ENCODE measurements at regions not wholly inside any gene's neighbourhood (a gene's known extent, or its start where the extent isn't known, plus 50 kb on each side); places are given as distances from the start of the nearest gene placed in this dataset.
"Not testable (repeated sequence)": the region's sequence is repeated elsewhere in the genome, so short reads cannot be mapped to it uniquely, and the experiment has no call there.

DNA sequence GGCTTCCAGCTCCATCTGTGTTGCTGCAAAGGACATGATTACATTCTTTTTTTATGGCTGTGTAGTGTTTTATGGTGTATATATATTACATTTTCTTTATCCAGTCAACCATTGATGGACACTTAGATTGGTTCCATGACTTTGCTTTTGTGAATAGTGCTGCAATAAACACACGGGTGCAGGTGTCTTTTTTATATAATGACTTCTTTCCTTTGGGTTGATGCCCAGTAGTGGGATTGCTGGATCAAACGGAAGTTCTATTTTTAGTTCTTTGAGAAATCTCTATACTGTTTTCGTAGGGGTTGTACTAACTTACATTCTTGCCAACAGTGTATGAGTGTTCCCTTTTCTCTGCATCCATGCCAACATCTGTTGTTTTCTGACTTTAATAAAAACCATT is 189.7 kb downstream of the ACTR3B start:
- no peak for DNase-seq (ENCODE audit: low read depth in 2 of 2)

DNA sequence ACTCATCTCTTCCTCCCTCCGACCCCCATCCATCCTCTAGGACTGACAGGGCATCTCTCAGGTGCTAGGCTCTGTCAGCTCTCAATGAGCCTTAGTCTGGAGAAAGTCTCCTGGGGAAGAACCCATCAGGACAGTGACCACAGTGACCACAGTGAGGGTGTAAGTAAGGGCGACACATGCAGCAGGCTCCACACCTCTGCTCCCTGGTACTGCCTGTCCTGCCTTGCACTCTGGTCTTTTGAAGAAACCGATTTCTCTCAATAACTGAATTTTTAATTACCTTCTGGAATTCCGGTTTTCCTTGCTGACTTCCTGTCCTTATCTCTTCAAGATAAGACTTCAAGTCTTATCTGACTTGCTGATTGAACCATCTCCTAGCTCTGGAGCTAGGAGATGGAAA is 190.2 kb downstream of the ACTR3B start:
- no peak for DNase-seq (ENCODE audit: low read depth in 2 of 2)

DNA sequence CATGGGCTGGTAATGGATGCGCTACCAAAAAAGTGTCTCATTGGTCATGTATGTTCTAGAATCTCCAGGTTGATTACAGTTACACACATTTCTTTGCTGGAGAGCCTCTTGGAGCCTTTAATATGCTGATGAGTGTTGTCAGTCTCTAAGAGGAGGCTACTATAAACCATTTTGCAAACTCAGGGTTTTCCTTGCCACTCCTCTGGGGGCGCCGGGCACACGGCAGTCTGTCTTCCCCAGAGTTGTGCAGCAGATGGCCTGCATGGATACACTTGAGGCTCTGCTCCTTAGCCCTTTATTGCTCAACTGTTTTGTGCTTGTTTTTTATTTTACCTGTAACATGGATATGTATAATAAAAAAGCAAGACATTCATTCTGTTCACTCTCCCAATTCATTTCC is 196.5 kb downstream of the ACTR3B start:
- no peak for DNase-seq (ENCODE audit: low read depth in 2 of 2)

DNA sequence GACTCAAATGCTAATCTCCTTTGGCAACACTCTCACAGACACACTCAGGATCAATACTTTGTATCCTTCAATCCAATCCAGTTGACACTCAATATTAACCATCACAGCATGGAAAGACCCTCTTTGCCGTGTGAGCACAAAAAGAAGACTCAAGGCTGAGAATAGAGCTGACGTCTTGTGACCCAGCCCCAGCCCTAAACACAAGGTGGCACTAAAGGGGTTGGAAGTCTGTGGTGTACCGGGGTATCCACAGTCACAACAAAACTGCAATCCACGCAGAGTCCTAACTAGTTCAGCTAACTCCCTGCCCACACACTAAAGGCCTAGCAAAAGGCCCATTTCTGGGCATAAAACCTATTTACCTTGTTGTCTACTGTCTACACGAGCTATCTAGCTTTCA is 200.1 kb downstream of the ACTR3B start:
- DNase-seq (ENCODE audit: low read depth in 2 of 2) = no peak

DNA sequence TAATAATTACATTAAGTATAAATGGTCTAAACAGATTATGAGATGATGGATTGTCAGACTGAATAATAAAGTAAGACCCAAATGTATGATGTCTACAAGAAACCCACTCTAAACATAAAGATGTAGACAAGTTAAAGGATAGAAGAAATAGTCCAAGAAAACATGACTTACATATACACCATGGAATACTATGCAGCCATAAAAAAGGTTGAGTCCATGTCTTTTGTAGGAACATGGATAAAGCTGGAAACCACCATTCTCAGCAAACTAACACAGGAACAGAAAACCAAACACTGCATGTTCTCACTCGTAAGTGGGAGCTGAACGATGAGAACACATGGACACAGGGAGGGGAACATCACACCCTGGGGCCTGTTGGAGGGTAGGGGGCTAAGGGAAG is 202.2 kb downstream of the ACTR3B start:
- not testable (repeated sequence) for DNase-seq (ENCODE audit: low read depth in 2 of 2)

DNA sequence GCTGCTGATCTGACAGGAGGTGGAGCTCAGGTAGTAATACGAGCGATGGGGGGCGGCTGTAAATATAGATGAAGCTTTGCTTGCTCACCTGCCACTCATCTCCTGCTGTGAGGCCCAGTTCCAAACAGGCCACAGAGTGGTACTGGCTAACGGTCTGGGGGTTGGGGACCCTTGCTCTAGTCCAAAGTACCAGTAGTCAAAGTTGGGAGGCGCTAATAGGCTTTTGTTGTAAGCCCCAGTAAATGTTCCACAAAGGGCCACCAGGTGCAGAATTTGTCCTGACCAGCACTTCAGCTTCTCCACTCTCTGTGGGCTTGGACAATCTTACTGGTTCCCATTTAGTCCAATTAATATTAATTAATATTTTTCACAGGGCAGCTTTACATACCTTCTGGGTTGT is 206.6 kb downstream of the ACTR3B start:
- DNase-seq (ENCODE audit: low read depth in 2 of 2) = no peak

DNA sequence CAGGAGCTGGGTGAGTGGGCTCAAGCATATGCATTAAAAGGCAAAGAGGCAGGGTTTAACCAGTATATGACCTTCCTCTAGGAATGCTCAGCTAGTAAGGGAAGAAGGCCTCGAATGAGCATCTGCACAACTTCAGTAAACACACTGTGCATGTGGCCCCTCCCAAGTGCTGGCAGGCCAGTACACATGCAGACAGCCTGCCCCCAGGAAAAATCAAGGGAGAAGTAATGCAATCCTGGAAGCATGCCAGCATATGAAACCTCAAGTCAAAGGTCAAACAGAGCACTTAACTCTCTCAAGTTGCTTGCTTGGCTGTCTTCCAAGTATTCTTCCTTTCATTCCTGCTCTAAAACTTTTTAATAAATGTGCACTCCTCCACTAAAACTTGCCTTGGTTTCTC is 208.4 kb downstream of the ACTR3B start:
- no peak for DNase-seq (ENCODE audit: low read depth in 2 of 2)

DNA sequence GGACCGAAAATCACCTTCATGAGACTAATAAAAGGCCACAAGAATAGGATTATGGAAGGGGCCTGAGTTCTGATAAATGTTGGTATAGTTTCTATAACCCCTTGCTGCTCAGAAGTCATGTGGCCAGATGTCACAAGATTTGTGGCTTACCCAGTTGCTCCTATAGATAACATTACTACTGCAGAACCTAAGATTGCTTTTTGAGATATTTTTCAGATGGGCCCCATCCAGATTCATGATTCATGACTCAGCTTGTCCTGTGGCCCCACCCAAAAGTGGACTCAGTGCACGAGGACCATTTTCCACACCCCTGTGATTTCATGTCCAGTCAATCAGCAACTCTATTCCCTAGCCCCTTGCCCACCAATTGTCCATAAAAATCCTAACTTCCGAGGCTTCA is 209.0 kb downstream of the ACTR3B start:
- DNase-seq (ENCODE audit: low read depth in 2 of 2) = no peak

DNA sequence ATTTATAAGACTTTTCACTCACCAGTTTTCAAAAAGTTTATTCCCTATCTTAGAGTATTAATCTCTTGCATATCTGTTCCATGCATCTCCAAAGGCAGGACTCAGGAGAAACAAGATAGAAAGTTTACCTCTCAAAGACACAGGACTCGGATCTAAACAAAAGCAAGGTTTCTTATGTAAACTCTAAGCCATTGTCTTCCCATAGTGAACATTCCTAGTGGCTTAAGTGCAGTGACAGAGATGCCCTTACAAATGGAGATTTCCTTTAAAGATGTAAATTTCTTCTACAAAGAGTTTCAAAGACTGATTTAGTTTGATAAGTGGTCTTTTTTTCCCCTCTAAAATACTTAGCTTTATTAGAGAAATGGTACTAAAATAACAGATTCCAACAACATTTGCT is 209.8 kb downstream of the ACTR3B start:
- no peak for DNase-seq (ENCODE audit: low read depth in 2 of 2)

DNA sequence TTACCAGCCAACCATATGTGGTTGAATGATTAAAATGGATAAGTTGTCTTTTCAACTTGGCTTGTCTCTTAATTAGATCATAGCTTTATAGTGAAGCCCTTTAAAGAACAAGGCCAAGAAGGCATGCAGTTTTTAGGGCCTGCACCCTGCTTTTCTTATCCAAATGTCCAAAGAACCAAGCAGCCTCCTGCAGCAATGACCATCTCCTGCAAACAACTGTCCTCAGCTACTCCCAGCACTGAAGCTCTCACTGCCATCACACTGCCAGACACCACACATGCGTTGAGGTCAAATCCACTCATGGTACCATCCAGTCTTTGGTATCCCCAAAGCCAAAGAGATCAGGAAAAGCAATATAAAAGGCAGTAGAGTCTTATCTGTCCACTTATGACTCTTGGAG is 210.3 kb downstream of the ACTR3B start:
- no peak for DNase-seq (ENCODE audit: low read depth in 2 of 2)

DNA sequence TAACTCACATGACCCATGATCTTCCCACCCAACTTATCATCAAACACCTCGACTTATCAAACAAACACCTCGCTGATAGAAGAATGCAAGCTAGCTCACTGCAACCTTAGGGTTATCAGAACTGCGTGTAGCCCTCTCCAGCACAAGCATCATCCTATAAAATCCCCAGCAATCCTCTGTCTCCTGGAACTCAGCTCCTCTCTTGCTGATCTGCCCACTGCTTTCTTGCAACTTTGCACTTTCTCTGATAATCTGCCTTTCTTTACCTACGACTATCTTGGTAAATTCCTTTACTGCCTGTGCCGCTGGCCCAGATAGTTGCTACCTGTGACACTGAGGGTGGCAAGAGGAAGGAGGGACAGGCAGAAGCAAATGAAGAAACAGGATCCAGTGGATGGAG is 210.9 kb downstream of the ACTR3B start:
- DNase-seq (ENCODE audit: low read depth in 2 of 2) = no peak

DNA sequence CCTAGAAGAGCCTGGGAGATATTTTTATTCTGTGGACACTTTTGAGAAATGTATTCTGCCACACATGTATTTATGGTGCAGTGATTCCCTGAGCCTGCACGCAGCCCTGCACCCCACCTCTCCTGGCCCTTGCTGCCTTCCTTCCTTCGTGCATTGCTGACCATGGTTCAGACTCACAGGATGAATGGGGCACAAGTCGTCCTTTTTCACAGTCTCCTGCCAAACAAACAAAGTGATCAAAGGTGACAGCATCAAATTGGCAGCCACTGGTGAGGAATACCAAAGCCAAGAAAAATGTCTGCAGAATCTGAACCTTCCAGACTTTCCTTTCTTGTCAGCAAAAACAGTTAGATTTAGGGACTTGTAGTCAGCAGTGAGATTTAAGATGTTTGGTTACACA is 215.0 kb downstream of the ACTR3B start:
- DNase-seq (ENCODE audit: low read depth in 2 of 2) = no peak

DNA sequence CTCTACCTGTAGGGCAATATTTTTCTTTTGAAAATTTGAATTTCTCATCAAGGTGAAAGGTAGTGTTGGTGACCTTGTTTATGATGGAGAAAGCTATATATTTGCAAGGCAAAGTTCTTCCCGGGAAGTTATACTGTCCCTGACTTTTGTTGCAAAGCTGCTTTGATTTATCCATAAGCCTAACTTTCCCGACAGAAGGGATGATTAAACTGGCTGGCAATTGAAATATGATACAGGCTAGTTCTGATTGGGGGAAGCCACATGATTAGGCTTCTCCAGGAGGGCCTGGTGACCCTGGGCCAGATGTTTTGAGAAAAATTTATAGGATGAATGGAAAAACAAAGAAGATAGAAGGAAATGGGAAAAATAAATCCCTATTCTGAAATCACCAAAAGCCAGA is 215.5 kb downstream of the ACTR3B start:
- DNase-seq (ENCODE audit: low read depth in 2 of 2) = no peak

DNA sequence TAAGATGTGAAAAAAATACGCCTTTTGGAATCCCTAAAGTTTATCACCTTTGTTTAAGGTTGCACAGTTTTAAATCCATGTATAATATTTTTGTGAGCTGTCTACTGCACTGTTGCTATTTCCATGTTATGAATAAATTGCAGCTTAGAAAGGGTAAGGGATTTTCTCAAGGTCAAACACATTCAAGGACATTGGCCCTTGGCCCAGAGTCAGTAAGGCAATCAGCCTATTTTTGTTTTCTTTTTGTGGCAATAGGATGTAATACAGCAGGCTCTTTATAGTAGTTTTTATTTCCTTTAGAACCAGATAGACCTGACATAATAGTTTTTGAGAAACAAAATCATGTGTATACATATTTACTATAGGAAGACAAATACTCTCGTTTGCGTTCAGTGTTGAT is 219.8 kb downstream of the ACTR3B start:
- no peak for DNase-seq (ENCODE audit: low read depth in 2 of 2)

DNA sequence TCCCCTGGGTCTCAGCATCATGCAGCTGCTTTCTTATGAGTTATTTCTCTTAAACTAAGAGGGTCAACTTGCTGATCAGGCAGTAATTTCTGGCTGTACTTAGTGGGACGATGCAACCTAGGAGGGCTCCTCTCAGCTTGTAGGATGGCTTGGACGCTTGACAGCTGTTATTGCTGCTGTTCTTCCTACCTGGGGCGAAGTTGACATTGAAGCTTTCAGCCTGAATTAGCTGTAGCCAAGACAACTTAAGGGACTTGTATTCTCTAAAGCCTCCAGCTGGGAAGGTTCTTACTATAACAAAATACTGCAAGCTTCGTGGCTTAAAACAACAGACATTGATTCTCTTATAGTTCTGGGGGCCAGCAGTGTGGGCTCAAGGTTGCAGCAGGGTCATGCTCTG is 224.9 kb downstream of the ACTR3B start:
- no peak for DNase-seq (ENCODE audit: low read depth in 2 of 2)

DNA sequence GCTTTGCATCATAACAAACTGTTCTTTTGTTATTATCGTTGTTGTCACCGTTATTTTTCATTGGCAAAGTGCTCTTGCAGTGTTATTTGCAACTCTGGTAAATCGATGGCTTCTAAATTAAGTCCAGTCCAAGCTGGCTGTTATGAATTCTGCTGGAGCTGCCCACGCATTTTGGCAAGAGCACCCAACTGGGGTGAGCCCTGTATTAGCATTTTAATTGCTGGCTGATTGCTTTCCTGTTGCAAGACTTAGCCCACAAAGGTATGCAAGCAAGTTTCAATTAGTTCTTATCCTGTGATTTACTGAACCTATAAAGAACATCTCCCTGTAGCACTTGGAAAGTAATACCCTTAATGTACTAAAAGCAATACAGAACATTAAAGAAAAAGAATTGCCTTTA is 226.8 kb downstream of the ACTR3B start:
- no peak for DNase-seq (ENCODE audit: low read depth in 2 of 2)

DNA sequence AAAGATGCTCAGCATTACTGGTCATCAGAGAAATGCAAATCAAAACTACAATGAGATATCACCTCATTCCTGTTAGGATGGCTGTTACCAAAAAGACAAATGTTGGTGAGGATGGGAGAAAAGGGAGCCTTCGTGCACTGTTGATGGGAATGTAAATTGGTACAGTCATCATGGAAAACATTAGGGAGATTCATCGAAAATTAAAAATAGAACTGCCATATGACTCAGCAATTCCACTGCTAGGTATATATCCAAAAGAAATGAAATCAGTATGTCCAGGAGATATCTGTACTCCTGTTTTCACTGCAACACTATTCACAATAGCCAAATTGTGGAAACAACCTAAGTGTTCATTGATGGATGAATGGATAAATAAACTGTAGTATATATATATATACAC is 228.1 kb downstream of the ACTR3B start:
- DNase-seq (ENCODE audit: low read depth in 2 of 2) = no peak

DNA sequence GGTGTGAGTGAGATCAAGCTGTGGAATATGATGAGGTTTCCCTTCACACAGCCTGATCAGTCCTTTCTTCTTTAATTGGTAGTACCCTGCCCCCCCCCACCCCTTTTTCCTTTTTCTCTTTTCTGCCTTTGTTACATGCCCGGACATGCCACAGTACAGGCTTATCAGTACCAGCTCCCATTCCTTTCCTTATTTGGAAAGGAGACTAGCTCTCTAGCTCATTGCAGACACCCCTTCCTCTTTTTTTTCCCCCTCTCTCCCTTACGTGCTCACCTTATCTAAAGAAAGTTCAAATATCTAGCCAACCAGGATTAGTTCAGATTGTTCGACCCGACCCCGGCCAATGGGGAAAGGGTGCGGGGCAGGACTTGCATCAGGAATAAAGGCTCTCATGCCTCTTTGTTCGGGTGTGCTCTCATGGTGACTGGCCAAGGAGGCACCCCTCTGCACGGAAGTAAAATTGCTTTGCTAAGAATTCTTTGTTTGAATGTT is 230.4 kb downstream of the ACTR3B start:
- DNase-seq (ENCODE audit: low read depth in 2 of 2) = no peak

DNA sequence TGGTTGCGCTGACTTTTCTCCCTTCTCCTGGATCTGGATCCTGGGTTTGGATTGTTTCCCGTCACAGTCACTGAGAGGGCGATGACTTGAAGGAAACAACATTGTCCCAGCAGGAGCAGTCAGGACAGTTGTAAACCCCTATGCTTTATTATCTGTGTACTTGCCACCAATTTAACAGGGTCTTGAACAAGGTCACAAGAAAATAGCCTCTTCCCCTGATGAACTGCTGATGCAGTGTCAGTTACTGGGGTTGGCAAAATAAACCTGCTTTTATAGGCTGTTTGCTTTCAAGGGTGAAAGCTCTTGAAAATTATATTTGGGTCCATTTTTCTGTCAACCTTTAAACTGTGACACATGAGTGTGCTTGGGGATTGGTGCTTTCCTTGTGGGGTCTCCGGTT is 238.9 kb downstream of the ACTR3B start:
- DNase-seq (ENCODE audit: low read depth in 2 of 2) = no peak

DNA sequence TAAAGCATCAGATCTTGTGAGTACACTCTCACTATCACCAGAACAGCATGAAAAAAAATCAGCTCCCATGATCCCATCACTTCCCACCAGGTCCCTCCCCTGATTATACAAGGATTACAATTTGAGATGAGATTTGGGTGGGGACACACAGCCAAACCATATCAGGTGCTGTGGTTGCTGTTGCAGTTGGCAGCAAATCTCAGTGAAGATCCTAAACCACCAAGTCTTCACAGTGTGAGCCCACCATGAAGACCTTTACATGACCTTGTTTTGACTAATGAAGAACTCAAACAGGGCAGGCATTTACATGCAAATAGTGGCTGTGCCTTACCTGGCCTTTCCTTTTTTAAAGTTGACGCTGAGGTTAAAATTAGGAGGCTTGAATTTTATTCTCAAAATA is 242.6 kb downstream of the ACTR3B start:
- no peak for DNase-seq (ENCODE audit: low read depth in 2 of 2)

DNA sequence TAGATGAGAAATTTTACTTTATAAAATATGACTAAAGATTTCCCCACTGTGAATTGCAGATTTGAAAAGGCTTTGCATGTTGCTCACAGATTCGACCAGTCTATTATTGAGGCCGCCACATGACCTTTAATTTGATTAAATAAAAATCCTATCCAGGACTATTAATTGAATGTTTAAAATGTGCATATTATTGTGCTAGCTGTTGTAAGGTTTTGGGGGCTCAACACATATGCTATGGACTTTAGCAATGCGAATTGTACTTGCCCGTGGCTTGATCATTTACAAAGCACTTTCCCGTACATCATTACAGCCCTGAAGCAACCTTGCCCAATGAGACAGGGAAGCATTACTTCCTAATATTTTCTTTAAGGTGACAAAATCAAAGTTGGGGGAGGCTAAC is 243.0 kb downstream of the ACTR3B start:
- no peak for DNase-seq (ENCODE audit: low read depth in 2 of 2)

DNA sequence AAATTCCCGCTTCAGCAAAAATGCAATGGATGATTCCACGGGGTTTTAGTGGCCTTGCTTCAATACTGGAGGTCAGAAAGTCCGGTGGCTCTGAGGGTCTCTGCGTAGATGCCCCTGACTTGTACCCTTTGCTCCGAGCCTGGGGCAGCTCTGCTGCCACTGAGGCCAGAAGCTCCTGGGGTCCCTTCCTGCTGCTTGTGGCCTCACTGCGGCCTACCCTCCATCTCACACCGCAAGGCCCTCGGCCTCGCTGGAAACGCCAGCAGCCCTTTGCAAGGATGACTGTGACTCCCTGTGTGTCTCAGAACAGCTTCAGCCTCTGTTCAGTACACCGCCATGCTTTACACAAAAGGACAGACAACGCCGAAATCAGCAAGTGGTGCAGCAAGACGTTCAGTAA is 244.8 kb downstream of the ACTR3B start:
- DNase-seq (ENCODE audit: low read depth in 2 of 2) = no peak

DNA sequence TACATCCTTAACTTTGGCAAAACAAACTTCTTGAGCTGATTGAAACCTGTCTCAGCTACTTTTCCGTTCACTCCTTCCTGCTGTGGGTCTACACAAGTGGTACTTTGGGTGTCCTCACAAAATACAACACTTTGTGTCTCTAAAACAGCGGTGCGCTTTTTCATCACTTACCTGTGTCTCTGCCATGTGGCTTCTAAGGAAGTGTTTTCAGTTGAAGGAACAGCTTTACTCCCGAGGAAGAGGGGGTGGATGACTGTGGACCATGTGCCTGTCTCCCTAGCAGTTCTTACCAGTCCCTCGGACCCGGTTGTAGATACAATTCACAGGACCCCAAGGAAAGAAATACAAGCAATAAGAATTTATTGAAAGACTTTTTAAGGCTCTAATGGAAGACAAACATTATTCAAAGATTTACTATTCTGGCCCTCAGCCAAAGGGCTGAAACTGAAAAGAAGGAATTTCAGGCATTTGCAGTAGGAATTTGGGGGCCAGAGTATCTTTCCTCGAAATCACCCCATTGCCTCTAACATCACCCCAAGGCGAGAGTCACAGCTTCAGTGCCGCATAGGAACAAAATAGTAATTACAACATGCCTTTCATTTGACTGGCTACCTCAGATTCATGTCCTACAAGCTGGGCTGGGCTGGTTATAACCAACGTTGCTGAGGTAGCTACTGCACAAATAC is 246.3 kb downstream of the ACTR3B start:
- DNase-seq (ENCODE audit: low read depth in 2 of 2) = no peak

DNA sequence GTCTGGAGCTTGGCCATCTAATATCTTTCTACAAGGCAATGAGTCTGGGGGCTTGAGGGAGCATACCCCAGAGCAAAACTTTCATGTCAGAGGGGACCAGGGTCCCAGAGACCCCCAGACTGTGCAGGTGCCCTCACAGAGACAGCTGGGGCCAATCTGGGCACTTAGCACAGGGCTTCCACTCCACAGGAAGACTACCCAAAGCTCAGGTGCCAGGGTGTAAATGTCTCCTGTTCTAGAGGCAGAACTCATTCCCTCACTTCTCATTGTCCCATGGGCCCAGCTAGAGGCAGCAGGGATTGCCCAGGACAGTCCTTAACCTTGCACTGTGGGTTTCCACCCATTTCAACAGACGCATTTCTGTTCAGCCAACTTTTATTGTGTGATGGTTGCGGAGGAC is 246.9 kb downstream of the ACTR3B start:
- no peak for DNase-seq (ENCODE audit: low read depth in 2 of 2)

All from stimulated activated CD4-positive, alpha-beta T cell treated with anti-CD3 and anti-CD28 coated beads, Interleukin-4, amount 100 ng/mL, for 48 hours (primary cell).